Endodermal cell (in vitro differentiated cells): ENCODE measurements at regions not wholly inside any gene's neighbourhood (a gene's known extent, or its start where the extent isn't known, plus 50 kb on each side); places are given as distances from the start of the nearest gene placed in this dataset.

Experiments used
- DNase-seq: peaks from one replicate; pipeline ENCODE4 v3.0.0-alpha.2; 2017
- H3K27ac ChIP-seq: 2 replicates; pipeline ENCODE4 v1.5.1; 2013; ENCODE audit warnings: mild to moderate bottlenecking, low read depth, low read length, moderate library complexity
- H3K27me3 ChIP-seq: 2 replicates; pipeline ENCODE4 v1.6.1; 2013; ENCODE audit warnings: mild to moderate bottlenecking, low read length, moderate library complexity; ENCODE audit not compliant: insufficient read depth, control insufficient read depth, poor library complexity, severe bottlenecking
- H3K36me3 ChIP-seq: 2 replicates; pipeline ENCODE4 v1.7.0; 2013; ENCODE audit warnings: mild to moderate bottlenecking, low read length, moderate library complexity; ENCODE audit not compliant: control insufficient read depth, insufficient read depth
- H3K4me1 ChIP-seq: one replicate; pipeline ENCODE4 v1.7.0; 2013; ENCODE audit warnings: low read length; ENCODE audit not compliant: control insufficient read depth, insufficient read depth
- H3K4me3 ChIP-seq: 2 replicates; pipeline ENCODE4 v1.5.1; 2013; ENCODE audit warnings: mild to moderate bottlenecking, low read length, moderate library complexity
- H3K9ac ChIP-seq: 2 replicates; pipeline ENCODE4 v1.6.1; 2013; ENCODE audit warnings: mild to moderate bottlenecking, low read length, moderate library complexity; ENCODE audit not compliant: poor library complexity, severe bottlenecking; ENCODE audit errors: extremely low read depth
- H3K9me3 ChIP-seq: 2 replicates; pipeline ENCODE4 v1.6.1; 2013; ENCODE audit warnings: mild to moderate bottlenecking, low read length, moderate library complexity; ENCODE audit not compliant: control insufficient read depth
- H3K27ac Mint-ChIP-seq: 2 replicates; pipeline ENCODE4 v1.8.0; 2020; ENCODE audit warnings: mixed read lengths
- H3K27me3 Mint-ChIP-seq: 2 replicates; pipeline ENCODE4 v1.8.0; 2021; ENCODE audit warnings: mild to moderate bottlenecking, mixed read lengths; ENCODE audit not compliant: insufficient read depth
- H3K36me3 Mint-ChIP-seq: 2 replicates; pipeline ENCODE4 v1.8.0; 2020; ENCODE audit warnings: low read depth, mixed read lengths
- H3K4me1 Mint-ChIP-seq: 2 replicates; pipeline ENCODE4 v1.8.0; 2020; ENCODE audit warnings: mixed read lengths
- H3K4me3 Mint-ChIP-seq: 2 replicates; pipeline ENCODE4 v1.8.0; 2020; ENCODE audit warnings: mild to moderate bottlenecking, moderate library complexity, mixed read lengths
- H3K9me3 Mint-ChIP-seq: 2 replicates; pipeline ENCODE4 v1.8.0; 2020; ENCODE audit warnings: mild to moderate bottlenecking, mixed read lengths
- CTCF ChIP-seq: fragments of 200-600 bp; sonication (generic); conservative IDR thresholded peaks from 2 replicates; pipeline ENCODE4 v1.5.0; 2021; ENCODE audit warnings: antibody characterized with exemption, mild to moderate bottlenecking
- WGBS, 2 experiments: methylation state at CpG; one replicate each; pipeline versions ENCODE4 v1.1.5 to v1.1.7; 2013; ENCODE audit warnings: missing lambda C conversion rate in 2 of 2, mixed read lengths in 1 of 2; ENCODE audit not compliant: insufficient coverage in 1 of 2, insufficient read length in 1 of 2; 5-methylcytosine and 5-hydroxymethylcytosine counted together

- H3K27me3 Mint-ChIP-seq = peaks cover 44% of the 10 kb centered on the region
- peaks cover 5% of the 10 kb centered on the region for H3K9me3 Mint-ChIP-seq
- WGBS, 2 experiments = 63 to 64% methylated on average over 2 to 3 of the region's 3 CpGs
- no peak overlapping the region for H3K27ac Mint-ChIP-seq
- Histone ChIP-seq H3K36me3 (no peaks in the 10 kb centered on the region), H3K9ac (no peak overlapping the region), H3K27me3 (peaks cover 62% of the 10 kb centered on the region), H3K27ac (peak overlapping the region; percentile 89), H3K9me3 (no peaks in the 10 kb centered on the region), H3K4me1 (peaks cover 10% of the 10 kb centered on the region), H3K4me3 (no peak overlapping the region)
- no peaks in the 10 kb centered on the region for H3K36me3 Mint-ChIP-seq
- H3K4me1 Mint-ChIP-seq = peaks cover 39% of the 10 kb centered on the region
- no peak for DNase-seq
- no peak for TF ChIP-seq CTCF
- H3K4me3 Mint-ChIP-seq = no peak overlapping the region
Measured at GRCh38 chr6:137413482-137413881, 80.7 kb downstream of the OLIG3 start.

- no peak overlapping the region for H3K27ac Mint-ChIP-seq
- H3K27me3 ChIP-seq = peaks cover 68% of the 10 kb centered on the region
- peaks cover 32% of the 10 kb centered on the region for H3K4me1 Mint-ChIP-seq
- H3K36me3 Mint-ChIP-seq = no peaks in the 10 kb centered on the region
- no peak for TF ChIP-seq CTCF
- no peaks in the 10 kb centered on the region for H3K36me3 ChIP-seq
- H3K9me3 Mint-ChIP-seq = peaks cover 5% of the 10 kb centered on the region
- no peak overlapping the region for H3K4me3 ChIP-seq
- H3K27me3 Mint-ChIP-seq = peaks cover 51% of the 10 kb centered on the region
- H3K4me1 ChIP-seq = peaks cover 10% of the 10 kb centered on the region
- 71 to 81% methylated on average over 3 to 4 of the region's 4 CpGs for WGBS, 2 experiments
- H3K4me3 Mint-ChIP-seq = no peak overlapping the region
- H3K9me3 ChIP-seq = peaks cover 7% of the 10 kb centered on the region
- no peak overlapping the region for H3K27ac ChIP-seq
- no peak for DNase-seq
- no peak overlapping the region for H3K9ac ChIP-seq
Measured at GRCh38 chr6:137412562-137412961, 81.6 kb downstream of the OLIG3 start.

- peaks cover 7% of the 10 kb centered on the region for H3K4me1 ChIP-seq
- Mint-ChIP-seq H3K27ac (no peak overlapping the region), H3K27me3 (peaks cover 59% of the 10 kb centered on the region), H3K4me1 (peaks cover 13% of the 10 kb centered on the region), H3K36me3 (no peaks in the 10 kb centered on the region), H3K4me3 (no peak overlapping the region), H3K9me3 (peaks cover 18% of the 10 kb centered on the region)
- peaks cover 21% of the 10 kb centered on the region for H3K9me3 ChIP-seq
- TF ChIP-seq CTCF = no peak
- no peak overlapping the region for H3K4me3 ChIP-seq
- DNase-seq = no peak
- H3K36me3 ChIP-seq = no peaks in the 10 kb centered on the region
- H3K27me3 ChIP-seq = peaks cover 71% of the 10 kb centered on the region
- no peak overlapping the region for H3K27ac ChIP-seq
- no peak overlapping the region for H3K9ac ChIP-seq
- WGBS, 2 experiments = 97 to 100% methylated on average over 1 to 2 of the region's 2 CpGs
Measured at GRCh38 chr6:137409266-137409777, 84.9 kb downstream of the OLIG3 start.
